GM10248 (cell line): ENCODE measurements at regions not wholly inside any gene's neighbourhood (a gene's known extent, or its start where the extent isn't known, plus 50 kb on each side); places are given as distances from the start of the nearest gene placed in this dataset.

Experiments used
- CTCF ChIA-PET: fragments of 300-600 bp; sonication (Branson Sonifier 250); formaldehyde crosslinking; extraction: SDS; loops from one replicate; lab custom pipeline; 2021; ENCODE audit warnings: antibody characterized with exemption; lab: Yijun Ruan, JAX
- POLR2A ChIA-PET: fragments of 350-650 bp; sonication (Branson Sonifier 250); formaldehyde crosslinking; extraction: SDS; loops from one replicate; lab custom pipeline; 2020; ENCODE audit warnings: antibody characterized with exemption; lab: Yijun Ruan, JAX
- DNase-seq: peaks from one replicate; pipeline ENCODE4 v3.0.0; 2012; ENCODE audit errors: extremely low spot score
- CTCF ChIP-seq: IDR thresholded peaks from 2 replicates; pipeline ENCODE4 v1.5.1; 2012; ENCODE audit warnings: mild to moderate bottlenecking, low read depth; ENCODE audit errors: extremely low read depth, missing control alignments, control extremely low read depth

GRCh38 chr4:16977081-16977480, 78.6 kb upstream of the LDB2 start:
- no peak for DNase-seq
- POLR2A ChIA-PET, result no interaction called here
- CTCF ChIA-PET, result interaction anchor here (1.1 kb wide), 1 partner anchor 25 kb away, joined by 3 read pairs; no protein-coding TSS in a partner anchor
- TF ChIP-seq CTCF, result no peak

- ChIA-PET POLR2A (no interaction called here), CTCF (no interaction called here)
- TF ChIP-seq CTCF, result no peak
- no peak for DNase-seq
These were observed 71.3 kb upstream of the LDB2 start for GRCh38 chr4:16969696-16970135.

GRCh38 chr4:16967722-16968121, 69.3 kb upstream of the LDB2 start:
- TF ChIP-seq CTCF, result no peak
- DNase-seq, result no peak
- ChIA-PET POLR2A (no interaction called here), CTCF (no interaction called here)

GRCh38 chr4:16959305-16959704, 60.9 kb upstream of the LDB2 start:
- POLR2A ChIA-PET, result no interaction called here
- TF ChIP-seq CTCF, result no peak
- no peak for DNase-seq
- CTCF ChIA-PET, result interaction anchor here (1.0 to 1.6 kb wide), 2 partner anchors 17 to 150 kb away, joined by 3 read pairs; no protein-coding TSS in a partner anchor

GRCh38 chr4:16952896-16953630, 54.6 kb upstream of the LDB2 start:
- no peak for TF ChIP-seq CTCF
- no peak for DNase-seq
- ChIA-PET POLR2A (no interaction called here), CTCF (no interaction called here)

- POLR2A ChIA-PET, result no interaction called here
- no peak for DNase-seq
- no peak for TF ChIP-seq CTCF
- CTCF ChIA-PET, result interaction anchor here (1.1 kb wide), 1 partner anchor 24 kb away, joined by 3 read pairs; no protein-coding TSS in a partner anchor
These were observed 54.0 kb upstream of the LDB2 start for GRCh38 chr4:16952462-16952871.
